ENCODE measurements at regions not wholly inside any gene's neighbourhood (a gene's known extent, or its start where the extent isn't known, plus 50 kb on each side); places are given as distances from the start of the nearest gene placed in this dataset.
A peak's percentile ranks its signal among the peaks of the same experiment; 100 is the strongest.

DNA sequence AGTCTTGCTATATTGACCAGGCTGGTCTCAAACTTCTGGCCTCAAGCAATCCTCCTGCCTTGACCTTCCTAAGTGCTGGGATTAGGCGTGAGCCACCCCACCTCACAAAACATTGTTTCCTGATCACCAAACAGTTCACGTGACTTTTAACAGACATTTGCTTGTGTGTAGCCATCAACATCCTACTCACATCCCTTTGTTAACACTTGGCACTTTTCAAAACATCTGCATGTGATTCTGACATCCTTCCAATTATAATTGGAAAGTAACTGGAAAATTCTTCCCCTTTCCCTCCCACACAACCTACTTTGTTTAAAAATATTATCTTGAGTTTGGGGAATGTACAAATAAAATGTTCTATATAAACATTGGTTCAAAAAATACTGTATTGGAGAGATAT is 317.9 kb downstream of the PCNX1 start:
- no peak overlapping the region for H3K9ac ChIP-seq (ENCODE audit: low read length)
- no peaks in the 10 kb centered on the region for H3K36me3 ChIP-seq (ENCODE audit: control insufficient read depth in 1 of 2, insufficient read depth in 2 of 2, low read length in 2 of 2)
- H2BK5ac ChIP-seq (ENCODE audit: low read depth, low read length, poor library complexity), result no peak overlapping the region
- no peak overlapping the region for H3K27ac ChIP-seq (ENCODE audit: low read depth, low read length)
- no peak for DNase-seq
- H3K23ac ChIP-seq (ENCODE audit: low read length), result no peak overlapping the region
- H3K79me1 ChIP-seq (ENCODE audit: low read length), result peaks cover 3% of the 10 kb centered on the region
- peaks cover 3 to 9% of the 10 kb centered on the region in 2 experiments for H3K4me1 ChIP-seq (ENCODE audit: control insufficient read depth in 1 of 2, insufficient read depth in 2 of 2, low read length in 2 of 2)
- H2BK120ac ChIP-seq (ENCODE audit: insufficient read depth, low read length, poor library complexity), result no peak overlapping the region
- H3K4me3 ChIP-seq (ENCODE audit: low read depth, low read length), result no peak overlapping the region
- no peak overlapping the region for H2AFZ ChIP-seq (ENCODE audit: insufficient read depth, low read length, poor library complexity)
- no CpG with 5 or more reads among the region's 2 CpGs for WGBS (ENCODE audit: extremely low coverage, insufficient coverage, insufficient read length)
- no peak overlapping the region for H2BK12ac ChIP-seq (ENCODE audit: low read length)
- no peak overlapping the region for H3K18ac ChIP-seq (ENCODE audit: low read length)
- no peak overlapping the region for H3K4ac ChIP-seq (ENCODE audit: low read depth, low read length)
- no peak overlapping the region for H2AK5ac ChIP-seq (ENCODE audit: low read length)
- H4K91ac ChIP-seq (ENCODE audit: low read depth, low read length), result no peak overlapping the region
- no peaks in the 10 kb centered on the region for H3K27me3 ChIP-seq (ENCODE audit: insufficient read depth, low read length)
- no peaks in the 10 kb centered on the region for H3K9me3 ChIP-seq (ENCODE audit: insufficient read depth, low read depth, low read length)
- no peak overlapping the region for H3K4me2 ChIP-seq (ENCODE audit: low read length)
- H3K79me2 ChIP-seq (ENCODE audit: control insufficient read depth, insufficient read depth, low read length, poor library complexity), result no peaks in the 10 kb centered on the region
- H4K12ac ChIP-seq (ENCODE audit: low read depth, low read length), result no peak overlapping the region
- no peak overlapping the region for H4K8ac ChIP-seq (ENCODE audit: low read depth, low read length)
- no peak overlapping the region for H3K14ac ChIP-seq (ENCODE audit: low read length)

- Histone ChIP-seq H3K18ac (ENCODE audit: low read length) (no peak overlapping the region), H3K9ac (ENCODE audit: low read length) (no peak overlapping the region), H3K36me3 (ENCODE audit: control insufficient read depth in 1 of 2, insufficient read depth in 2 of 2, low read length in 2 of 2) (no peaks in the 10 kb centered on the region), H3K4me3 (ENCODE audit: low read depth, low read length) (no peak overlapping the region), H3K4me2 (ENCODE audit: low read length) (no peak overlapping the region), H3K4ac (ENCODE audit: low read depth, low read length) (no peak overlapping the region), H3K4me1 (ENCODE audit: control insufficient read depth in 1 of 2, insufficient read depth in 2 of 2, low read length in 2 of 2) (no peaks in the 10 kb centered on the region), H3K14ac (ENCODE audit: low read length) (no peak overlapping the region), H2BK5ac (ENCODE audit: low read depth, low read length, poor library complexity) (no peak overlapping the region), H4K12ac (ENCODE audit: low read depth, low read length) (no peak overlapping the region), H3K79me2 (ENCODE audit: control insufficient read depth, insufficient read depth, low read length, poor library complexity) (no peaks in the 10 kb centered on the region), H3K23ac (ENCODE audit: low read length) (no peak overlapping the region), H3K27ac (ENCODE audit: low read depth, low read length) (no peak overlapping the region), H3K9me3 (ENCODE audit: insufficient read depth, low read depth, low read length) (no peaks in the 10 kb centered on the region), H2BK120ac (ENCODE audit: insufficient read depth, low read length, poor library complexity) (no peak overlapping the region), H4K8ac (ENCODE audit: low read depth, low read length) (no peak overlapping the region), H3K79me1 (ENCODE audit: low read length) (peaks cover 3% of the 10 kb centered on the region), H4K91ac (ENCODE audit: low read depth, low read length) (no peak overlapping the region), H2AFZ (ENCODE audit: insufficient read depth, low read length, poor library complexity) (no peak overlapping the region), H2BK12ac (ENCODE audit: low read length) (no peak overlapping the region), H3K27me3 (ENCODE audit: insufficient read depth, low read length) (no peaks in the 10 kb centered on the region), H2AK5ac (ENCODE audit: low read length) (no peak overlapping the region)
- DNase-seq, result no peak
- WGBS (ENCODE audit: extremely low coverage, insufficient coverage, insufficient read length), result no CpG with 5 or more reads among the region's 2 CpGs
Observed at GRCh38 chr14:71228711-71229110, 321.5 kb downstream of the PCNX1 start.

DNA sequence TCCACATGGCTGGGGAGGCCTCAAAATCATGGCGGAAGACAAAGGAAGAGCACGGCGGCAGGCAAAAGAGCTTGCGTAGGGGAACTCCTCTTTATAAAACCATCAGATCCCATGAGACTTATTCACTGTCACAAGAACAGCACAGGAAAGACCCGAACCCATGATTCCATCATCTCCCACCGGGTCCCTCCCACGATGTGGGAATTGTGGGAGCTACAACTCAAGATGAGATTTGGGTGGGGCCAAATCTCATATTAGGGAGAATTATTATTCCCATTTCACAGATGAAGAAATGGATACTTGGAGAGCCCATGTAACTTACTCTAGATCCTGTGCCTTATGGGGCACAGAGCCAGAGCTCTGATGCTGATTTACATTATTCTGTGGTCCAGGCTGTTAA is 322.6 kb downstream of the PCNX1 start:
- Histone ChIP-seq H3K79me1 (ENCODE audit: low read length) (peaks cover 3% of the 10 kb centered on the region), H3K9ac (ENCODE audit: low read length) (no peak overlapping the region), H3K4ac (ENCODE audit: low read depth, low read length) (no peak overlapping the region), H2AFZ (ENCODE audit: insufficient read depth, low read length, poor library complexity) (no peak overlapping the region), H3K4me2 (ENCODE audit: low read length) (no peak overlapping the region), H3K4me1 (ENCODE audit: control insufficient read depth in 1 of 2, insufficient read depth in 2 of 2, low read length in 2 of 2) (no peaks in the 10 kb centered on the region), H4K91ac (ENCODE audit: low read depth, low read length) (no peak overlapping the region), H3K18ac (ENCODE audit: low read length) (no peak overlapping the region), H3K9me3 (ENCODE audit: insufficient read depth, low read depth, low read length) (no peaks in the 10 kb centered on the region), H4K8ac (ENCODE audit: low read depth, low read length) (no peak overlapping the region), H3K23ac (ENCODE audit: low read length) (no peak overlapping the region), H2BK120ac (ENCODE audit: insufficient read depth, low read length, poor library complexity) (no peak overlapping the region), H2BK12ac (ENCODE audit: low read length) (no peak overlapping the region), H3K14ac (ENCODE audit: low read length) (no peak overlapping the region), H3K79me2 (ENCODE audit: control insufficient read depth, insufficient read depth, low read length, poor library complexity) (no peaks in the 10 kb centered on the region), H3K27me3 (ENCODE audit: insufficient read depth, low read length) (no peaks in the 10 kb centered on the region), H3K4me3 (ENCODE audit: low read depth, low read length) (no peak overlapping the region), H3K27ac (ENCODE audit: low read depth, low read length) (no peak overlapping the region), H2BK5ac (ENCODE audit: low read depth, low read length, poor library complexity) (no peak overlapping the region), H3K36me3 (ENCODE audit: control insufficient read depth in 1 of 2, insufficient read depth in 2 of 2, low read length in 2 of 2) (no peaks in the 10 kb centered on the region), H2AK5ac (ENCODE audit: low read length) (no peak overlapping the region), H4K12ac (ENCODE audit: low read depth, low read length) (no peak overlapping the region)
- no CpG with 5 or more reads among the region's 7 CpGs for WGBS (ENCODE audit: extremely low coverage, insufficient coverage, insufficient read length)
- no peak for DNase-seq

DNA sequence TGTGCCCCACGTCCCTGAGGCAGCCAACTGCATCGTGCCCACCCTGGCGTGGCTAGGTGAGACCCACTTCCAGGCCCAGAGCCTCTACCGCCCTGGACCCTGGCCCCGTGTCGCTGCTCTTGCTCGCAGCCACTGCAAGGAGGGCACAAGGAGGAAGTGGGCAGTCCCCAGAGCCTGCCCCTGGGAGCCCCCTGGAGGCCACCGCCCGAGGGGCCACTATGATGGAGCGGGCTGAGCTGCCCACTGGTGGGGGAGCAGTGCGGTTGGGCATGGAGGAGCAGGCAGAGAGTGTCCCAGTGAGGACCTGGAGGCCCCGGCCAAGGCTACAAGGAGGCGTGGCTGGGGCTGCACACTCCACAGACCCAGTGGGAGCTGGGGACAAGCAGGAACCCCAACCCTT is 323.6 kb downstream of the PCNX1 start:
- Histone ChIP-seq H2BK120ac (ENCODE audit: insufficient read depth, low read length, poor library complexity) (no peak overlapping the region), H3K23ac (ENCODE audit: low read length) (no peak overlapping the region), H3K4ac (ENCODE audit: low read depth, low read length) (no peak overlapping the region), H3K9me3 (ENCODE audit: insufficient read depth, low read depth, low read length) (no peaks in the 10 kb centered on the region), H3K27ac (ENCODE audit: low read depth, low read length) (no peak overlapping the region), H3K79me2 (ENCODE audit: control insufficient read depth, insufficient read depth, low read length, poor library complexity) (no peaks in the 10 kb centered on the region), H2AK5ac (ENCODE audit: low read length) (peak overlapping the region; percentile 87), H3K14ac (ENCODE audit: low read length) (no peak overlapping the region), H2AFZ (ENCODE audit: insufficient read depth, low read length, poor library complexity) (no peak overlapping the region), H3K36me3 (ENCODE audit: control insufficient read depth in 1 of 2, insufficient read depth in 2 of 2, low read length in 2 of 2) (no peaks in the 10 kb centered on the region), H2BK5ac (ENCODE audit: low read depth, low read length, poor library complexity) (no peak overlapping the region), H3K18ac (ENCODE audit: low read length) (no peak overlapping the region), H3K27me3 (ENCODE audit: insufficient read depth, low read length) (no peaks in the 10 kb centered on the region), H4K12ac (ENCODE audit: low read depth, low read length) (no peak overlapping the region), H4K8ac (ENCODE audit: low read depth, low read length) (peak overlapping the region; percentile 43), H3K4me2 (ENCODE audit: low read length) (no peak overlapping the region), H3K4me1 (ENCODE audit: control insufficient read depth in 1 of 2, insufficient read depth in 2 of 2, low read length in 2 of 2) (no peaks in the 10 kb centered on the region), H3K4me3 (ENCODE audit: low read depth, low read length) (no peak overlapping the region), H3K9ac (ENCODE audit: low read length) (no peak overlapping the region), H4K91ac (ENCODE audit: low read depth, low read length) (no peak overlapping the region), H3K79me1 (ENCODE audit: low read length) (peaks cover 3% of the 10 kb centered on the region), H2BK12ac (ENCODE audit: low read length) (no peak overlapping the region)
- no peak for DNase-seq
- no CpG with 5 or more reads among the region's 13 CpGs for WGBS (ENCODE audit: extremely low coverage, insufficient coverage, insufficient read length)
